ENCODE measurements at regions not wholly inside any gene's neighbourhood (a gene's known extent, or its start where the extent isn't known, plus 50 kb on each side); places are given as distances from the start of the nearest gene placed in this dataset.

DNA sequence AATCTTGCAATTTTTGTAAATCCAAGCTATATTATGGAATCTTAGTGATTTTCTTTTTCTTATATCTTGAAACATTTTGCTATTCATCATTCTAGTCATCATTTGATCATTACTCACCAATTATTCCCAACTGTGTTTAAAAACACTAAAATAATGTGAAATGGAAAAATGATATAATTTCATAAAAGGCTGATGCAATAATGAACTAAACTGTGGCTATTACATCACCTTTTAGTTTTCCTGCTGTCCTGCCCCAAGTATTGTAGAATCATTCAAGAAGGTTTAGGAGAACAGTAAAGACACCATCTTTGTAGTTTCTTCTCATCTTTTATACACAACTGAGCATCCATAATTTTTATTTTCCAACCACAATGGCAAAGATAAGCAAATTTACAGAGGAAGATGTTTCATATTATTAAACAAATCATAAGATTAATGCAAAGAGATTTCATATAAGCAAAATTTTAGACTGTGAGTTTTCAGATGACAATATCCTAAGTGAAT lies 431.0 kb upstream of the SLC30A5 start:
- Histone ChIP-seq H2AFZ (ENCODE audit: low read length) (no peak overlapping the region), H3K4me1 (ENCODE audit: insufficient read depth, low read length) (no peaks in the 10 kb centered on the region), H3K4me3 (replicated peaks in 1 of 3; ENCODE audit: insufficient read depth in 1 of 3, low read depth in 2 of 3, low read length in 3 of 3) (no peak overlapping the region), H3K27me3 (ENCODE audit: control insufficient read depth in 1 of 2, insufficient read depth in 2 of 2, low read length in 2 of 2) (peaks cover 0 to 3% of the 10 kb centered on the region in 2 experiments; a peak in 2 of 5 replicates), H3K27ac (ENCODE audit: extremely low read length, insufficient read depth, low read length) (no peak overlapping the region), H3K79me2 (ENCODE audit: insufficient read depth, low read length) (no peaks in the 10 kb centered on the region), H3K36me3 (replicated peaks in 1 of 2; ENCODE audit: control insufficient read depth in 1 of 2, insufficient read depth in 2 of 2, low read length in 2 of 2) (no peaks in the 10 kb centered on the region), H3K9ac (ENCODE audit: insufficient read depth, low read depth, low read length) (no peak overlapping the region), H3K9me3 (ENCODE audit: low read length) (no peaks in the 10 kb centered on the region), H3K4me2 (ENCODE audit: low read depth, low read length) (no peak overlapping the region), H4K20me1 (ENCODE audit: insufficient read depth, low read length) (no peaks in the 10 kb centered on the region)
- intact Hi-C loops (cut with micrococcal nuclease; ENCODE audit: unreplicated experiment) = no loop called here
- FAIRE-seq = no peak
- DNase-seq (ENCODE audit: low spot score) = no peak
- BruUV-seq (replicated peaks) = no TSS peak
- CTCF ChIA-PET (ENCODE audit: low intra/inter-chr PET ratio, low total read pairs) = no interaction called here
- POLR2A ChIA-PET = no interaction called here
- TF ChIP-seq CEBPB (IDR thresholded peaks at IDR 0.05; ENCODE audit: borderline replicate concordance, low read depth, low read length) (peak; percentile 38; the same call in 1 of the 2 replicates), ATF7 (IDR thresholded peaks at IDR 0.05) (peak; percentile 60), ATF7 (CRISPR knock-in tag; IDR thresholded peaks at IDR 0.05) (no peak), IKZF1 (IDR thresholded peaks at IDR 0.05) (no peak)
- TF ChIP-seq, protein P1, sequence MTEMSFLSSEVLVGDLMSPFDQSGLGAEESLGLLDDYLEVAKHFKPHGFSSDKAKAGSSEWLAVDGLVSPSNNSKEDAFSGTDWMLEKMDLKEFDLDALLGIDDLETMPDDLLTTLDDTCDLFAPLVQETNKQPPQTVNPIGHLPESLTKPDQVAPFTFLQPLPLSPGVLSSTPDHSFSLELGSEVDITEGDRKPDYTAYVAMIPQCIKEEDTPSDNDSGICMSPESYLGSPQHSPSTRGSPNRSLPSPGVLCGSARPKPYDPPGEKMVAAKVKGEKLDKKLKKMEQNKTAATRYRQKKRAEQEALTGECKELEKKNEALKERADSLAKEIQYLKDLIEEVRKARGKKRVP (CRISPR knock-in tag; IDR thresholded peaks at IDR 0.05) = peak in 1 of 2 experiments; percentile 41; a peak in 1 of 4 replicates
- ATAC-seq = no peak
- in situ Hi-C loops (cut with HindIII; ENCODE audit: extremely low pct_ligation_motif_present, low pct_unique_long_range_greater_than_20kb) = no loop called here

GRCh38 chr5:68669864-68670575 lies 423.8 kb upstream of the SLC30A5 start:
- TF ChIP-seq GZF1 (CRISPR knock-in tag; IDR thresholded peaks at IDR 0.05) (no peak), FOXJ3 (CRISPR knock-in tag; IDR thresholded peaks at IDR 0.05; ENCODE audit: borderline replicate concordance) (no peak), MBNL3 (CRISPR knock-in tag; conservative IDR thresholded peaks at IDR 0.05) (no peak), ZNF225 (CRISPR knock-in tag; IDR thresholded peaks at IDR 0.05) (no peak), ZNF101 (CRISPR knock-in tag; IDR thresholded peaks at IDR 0.05; ENCODE audit: borderline replicate concordance, low read depth) (no peak), RBM22 (optimal IDR thresholded peaks at IDR 0.05; ENCODE audit: low read length) (no peak), BRD4 (CRISPR knock-in tag; IDR thresholded peaks at IDR 0.05) (no peak), ZSCAN22 (CRISPR knock-in tag; IDR thresholded peaks at IDR 0.05) (no peak)
- H3K4me2 ChIP-seq (ENCODE audit: low read depth, low read length) = no peak overlapping the region
- peaks cover 13% of the 10 kb centered on the region for H3K4me1 ChIP-seq (ENCODE audit: insufficient read depth, low read length)
- in situ Hi-C loops (cut with HindIII; ENCODE audit: extremely low pct_ligation_motif_present, low pct_unique_long_range_greater_than_20kb) = no loop called here
- H3K9ac ChIP-seq (ENCODE audit: insufficient read depth, low read depth, low read length) = no peak overlapping the region
- ATAC-seq (no peak), FAIRE-seq (no peak), DNase-seq (ENCODE audit: low spot score) (no peak)
- intact Hi-C loops (cut with micrococcal nuclease; ENCODE audit: unreplicated experiment) = no loop called here
- CTCF ChIA-PET (ENCODE audit: low intra/inter-chr PET ratio, low total read pairs) = no interaction called here
- no peaks in the 10 kb centered on the region for H3K79me2 ChIP-seq (ENCODE audit: insufficient read depth, low read length)
- H3K9me3 ChIP-seq (ENCODE audit: low read length) = no peaks in the 10 kb centered on the region
- BruUV-seq (replicated peaks) = no TSS peak
- no peaks in the 10 kb centered on the region for H3K36me3 ChIP-seq (replicated peaks in 1 of 2; ENCODE audit: control insufficient read depth in 1 of 2, insufficient read depth in 2 of 2, low read length in 2 of 2)
- H3K27me3 ChIP-seq (ENCODE audit: control insufficient read depth in 1 of 2, insufficient read depth in 2 of 2, low read length in 2 of 2) = peaks cover 0 to 8% of the 10 kb centered on the region in 2 experiments; a peak in 2 of 5 replicates
- WGBS (ENCODE audit: low lambda C conversion rate) = 14% methylated on average over 8 of the region's 8 CpGs
- H3K4me3 ChIP-seq (replicated peaks in 1 of 3; ENCODE audit: insufficient read depth in 1 of 3, low read depth in 2 of 3, low read length in 3 of 3) = no peak overlapping the region
- H2AFZ ChIP-seq (ENCODE audit: low read length) = no peak overlapping the region
- POLR2A ChIA-PET = no interaction called here
- H4K20me1 ChIP-seq (ENCODE audit: insufficient read depth, low read length) = no peaks in the 10 kb centered on the region
- H3K27ac ChIP-seq (ENCODE audit: extremely low read length, insufficient read depth, low read length) = no peak overlapping the region

Measured in HepG2 (cell line).